ENCODE measurements at regions not wholly inside any gene's neighbourhood (a gene's known extent, or its start where the extent isn't known, plus 50 kb on each side); places are given as distances from the start of the nearest gene placed in this dataset.
A peak's percentile ranks its signal among the peaks of the same experiment; 100 is the strongest.
"Not testable (repeated sequence)": the region's sequence is repeated elsewhere in the genome, so short reads cannot be mapped to it uniquely, and the experiment has no call there.

DNA sequence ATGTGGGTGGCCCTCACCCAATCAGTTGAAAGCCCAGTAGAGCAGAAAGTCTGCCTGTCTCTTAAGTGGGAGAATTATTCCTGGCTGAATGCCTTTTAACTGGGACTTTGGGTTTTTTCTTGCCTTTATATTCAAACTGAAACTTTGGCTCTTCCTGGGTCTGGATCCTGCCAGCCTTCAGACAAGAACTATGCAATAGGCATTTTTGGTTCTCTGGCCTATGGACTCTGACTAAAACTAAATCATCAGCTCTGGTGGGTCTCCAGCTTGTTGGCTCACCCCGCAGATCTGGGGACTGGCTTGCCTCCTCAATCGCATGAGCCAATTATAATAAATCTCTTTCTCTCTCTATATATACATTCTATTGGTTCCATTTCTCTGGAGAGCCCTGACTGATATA lies 173.0 kb upstream of the IGF1 start:
- no peak for DNase-seq

GRCh38 chr12:102652645-102653313 lies 172.4 kb upstream of the IGF1 start:
- DNase-seq: no peak

- DNase-seq: no peak
Observed at GRCh38 chr12:102645968-102646367, 165.6 kb upstream of the IGF1 start.

DNA sequence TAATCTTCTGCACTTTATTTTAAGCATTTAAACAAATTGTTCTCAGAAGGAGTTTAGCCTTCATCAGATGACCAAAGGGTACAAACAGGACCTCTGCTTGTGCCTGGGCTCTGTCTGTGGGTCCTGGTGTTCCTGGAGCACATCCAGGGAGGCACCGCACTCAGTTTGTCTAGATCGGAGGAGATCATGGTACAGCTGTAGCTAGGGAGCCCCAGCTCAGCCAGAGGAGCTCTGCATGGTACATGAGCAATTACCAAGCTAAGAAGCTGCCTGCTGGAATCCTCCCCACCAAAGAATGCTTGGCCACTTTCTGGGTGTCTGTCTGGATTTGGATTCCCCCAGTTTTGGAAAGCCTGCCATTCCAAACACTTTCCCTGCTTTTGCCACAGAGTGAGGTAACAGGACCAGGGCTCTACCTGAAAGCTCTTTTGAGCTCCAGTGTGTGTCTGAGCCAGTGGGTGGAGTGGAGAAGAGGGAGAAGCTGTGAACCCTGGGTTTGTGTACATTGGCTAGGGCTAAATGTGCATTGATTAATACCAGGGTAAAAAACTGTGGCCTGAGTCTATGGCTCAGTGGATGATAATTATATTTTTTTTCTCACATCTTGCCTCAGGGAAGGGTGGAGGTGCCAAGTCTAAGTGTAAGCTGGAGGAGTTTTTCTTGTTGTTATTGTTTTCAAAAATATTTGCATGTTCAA lies 163.7 kb upstream of the IGF1 start:
- DNase-seq: no peak

- peak; percentile 3 for DNase-seq
Observed at GRCh38 chr12:102642199-102642598, 161.8 kb upstream of the IGF1 start.

- not testable (repeated sequence) for DNase-seq
Observed at GRCh38 chr12:102640658-102641057, 160.3 kb upstream of the IGF1 start.

- peak; percentile 13 for DNase-seq
Observed at GRCh38 chr12:102638777-102639176, 158.4 kb upstream of the IGF1 start.

DNA sequence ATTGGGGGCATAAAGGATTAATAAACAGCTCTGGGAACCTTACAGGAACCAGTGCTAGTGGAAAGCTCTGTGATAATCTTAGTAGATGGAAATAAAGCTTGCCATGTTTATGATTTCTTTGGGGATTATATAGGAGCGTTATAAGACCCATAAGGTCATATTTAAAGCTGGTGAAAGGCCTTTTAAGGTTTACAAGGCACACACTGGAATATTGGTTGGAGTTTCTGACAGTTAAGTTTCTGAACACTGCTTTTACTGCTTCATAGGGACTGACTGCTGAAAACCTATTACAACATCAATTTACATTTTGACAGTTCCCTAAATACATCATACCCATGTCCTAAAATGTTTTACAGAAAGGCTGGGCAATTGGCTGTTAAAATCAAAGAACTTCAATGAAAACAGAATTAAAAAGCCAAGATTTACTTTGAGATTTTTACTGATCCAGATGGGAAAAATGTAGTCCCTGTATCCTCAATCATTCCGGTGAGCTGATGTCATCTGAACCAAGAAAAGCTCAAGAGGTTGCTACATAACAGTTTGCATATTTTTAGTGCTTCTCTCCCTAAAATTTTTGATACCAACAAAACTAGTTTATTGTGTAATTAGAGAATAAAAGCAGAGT lies 153.7 kb upstream of the IGF1 start:
- no peak for DNase-seq

GRCh38 chr12:102631274-102631673 lies 150.9 kb upstream of the IGF1 start:
- no peak for DNase-seq

GRCh38 chr12:102629262-102629888 lies 149.0 kb upstream of the IGF1 start:
- DNase-seq: no peak

- DNase-seq: no peak
Observed at GRCh38 chr12:102625819-102626218, 145.5 kb upstream of the IGF1 start.

- DNase-seq: no peak
Observed at GRCh38 chr12:102622618-102623017, 142.3 kb upstream of the IGF1 start.

GRCh38 chr12:102618197-102618877 lies 138.0 kb upstream of the IGF1 start:
- DNase-seq: no peak

DNA sequence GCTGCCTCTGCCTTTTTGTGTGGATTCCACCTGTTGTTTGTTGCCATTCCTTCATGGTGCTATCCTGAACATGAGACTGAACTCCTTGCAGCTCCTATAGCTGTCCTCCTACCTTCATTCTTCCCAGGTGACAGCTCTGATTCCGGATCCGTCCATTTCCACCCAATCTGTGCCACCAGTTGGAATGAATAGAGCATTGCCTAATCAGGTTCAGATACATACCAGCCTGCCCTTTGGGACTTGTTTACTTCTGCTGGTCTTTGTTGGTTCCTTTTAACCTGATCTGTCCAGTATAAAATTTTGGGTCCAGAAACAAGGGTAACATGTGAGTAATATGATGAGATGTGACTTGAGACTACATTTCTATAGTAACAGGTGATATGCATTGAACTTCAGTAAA lies 136.3 kb upstream of the IGF1 start:
- DNase-seq: no peak

GRCh38 chr12:102611995-102612394 lies 131.6 kb upstream of the IGF1 start:
- no peak for DNase-seq

DNA sequence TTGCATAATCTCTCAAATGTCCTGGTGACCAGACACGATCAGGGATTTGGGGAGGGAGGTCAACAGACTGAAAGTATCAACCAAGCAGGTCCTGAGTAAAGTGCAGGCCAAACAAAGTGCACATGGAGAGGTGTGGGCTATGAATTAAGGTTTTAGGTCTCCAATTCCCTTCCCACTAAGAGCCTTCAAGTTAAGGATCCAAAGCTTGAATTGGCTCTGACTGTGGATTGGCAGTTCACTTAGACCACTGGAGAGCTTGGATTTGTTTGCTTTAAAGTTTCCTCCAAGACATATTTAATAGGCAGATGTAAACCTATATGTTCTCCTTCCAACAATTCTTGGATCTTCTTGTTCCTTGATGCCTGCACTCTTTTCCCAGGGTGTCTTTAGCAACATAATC lies 129.6 kb upstream of the IGF1 start:
- no peak for DNase-seq

DNA sequence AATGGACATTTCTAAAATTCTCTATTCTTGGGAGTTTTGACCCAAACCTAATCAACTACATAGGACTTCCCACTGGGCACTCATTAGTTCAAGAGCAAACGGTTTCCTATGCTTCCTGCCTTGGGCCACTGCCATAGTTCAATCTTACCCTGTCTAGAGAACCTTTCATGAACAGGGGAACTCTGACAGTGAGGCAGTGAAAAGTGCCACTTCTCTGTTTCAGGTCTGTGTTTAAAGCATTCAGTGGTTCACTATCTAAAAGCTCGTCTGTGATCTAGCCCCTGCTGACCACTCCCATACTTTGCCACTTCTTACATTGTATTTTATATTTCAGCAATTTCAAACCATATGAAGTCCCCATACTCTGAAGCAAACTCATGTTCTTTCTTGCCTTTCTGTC lies 122.7 kb upstream of the IGF1 start:
- no peak for DNase-seq

DNA sequence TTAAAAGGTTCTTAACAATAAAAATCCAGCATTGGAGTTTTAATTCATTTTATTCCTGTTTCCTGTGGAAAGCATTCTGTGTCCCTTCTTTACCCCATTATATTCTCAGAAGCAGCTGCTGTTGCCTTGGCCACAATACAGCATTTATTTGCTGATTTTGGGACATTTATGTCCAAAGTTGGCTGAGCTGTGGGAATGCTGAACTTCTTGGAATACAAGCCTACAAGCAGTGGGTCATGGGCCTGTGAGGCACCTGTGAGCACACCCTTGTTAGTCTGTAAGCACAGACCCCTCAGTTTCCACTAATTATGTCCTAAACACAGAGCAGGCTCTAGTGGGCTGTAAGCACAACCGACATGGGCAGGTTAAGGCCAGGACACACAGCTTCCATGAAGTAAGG lies 122.2 kb upstream of the IGF1 start:
- DNase-seq: no peak

DNA sequence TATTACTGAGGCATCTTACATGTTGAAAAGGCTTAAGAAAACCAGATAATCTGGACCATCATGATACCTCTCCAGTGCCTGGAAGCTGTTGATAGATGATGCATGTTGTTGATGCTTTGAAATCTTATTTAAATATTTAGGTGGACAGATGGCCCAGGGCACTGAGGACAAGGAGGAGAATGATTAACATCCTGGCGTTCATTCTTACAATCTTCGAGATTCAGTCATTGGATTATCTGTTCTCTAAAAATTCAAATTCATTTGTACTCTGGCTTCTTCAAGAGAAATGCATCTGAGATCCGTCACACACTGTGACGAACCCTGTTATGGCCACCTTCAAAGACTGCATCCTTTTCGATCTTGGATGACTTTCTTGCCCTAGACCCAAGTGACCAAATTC lies 121.3 kb upstream of the IGF1 start:
- DNase-seq: no peak

GRCh38 chr12:102596687-102597086 lies 116.3 kb upstream of the IGF1 start:
- no peak for DNase-seq

GRCh38 chr12:102596031-102596430 lies 115.7 kb upstream of the IGF1 start:
- no peak for DNase-seq

GRCh38 chr12:102595315-102595714 lies 115.0 kb upstream of the IGF1 start:
- DNase-seq: no peak

GRCh38 chr12:102593134-102593533 lies 112.8 kb upstream of the IGF1 start:
- no peak for DNase-seq
